ENCODE measurements at regions not wholly inside any gene's neighbourhood (a gene's known extent, or its start where the extent isn't known, plus 50 kb on each side); places are given as distances from the start of the nearest gene placed in this dataset.

DNA sequence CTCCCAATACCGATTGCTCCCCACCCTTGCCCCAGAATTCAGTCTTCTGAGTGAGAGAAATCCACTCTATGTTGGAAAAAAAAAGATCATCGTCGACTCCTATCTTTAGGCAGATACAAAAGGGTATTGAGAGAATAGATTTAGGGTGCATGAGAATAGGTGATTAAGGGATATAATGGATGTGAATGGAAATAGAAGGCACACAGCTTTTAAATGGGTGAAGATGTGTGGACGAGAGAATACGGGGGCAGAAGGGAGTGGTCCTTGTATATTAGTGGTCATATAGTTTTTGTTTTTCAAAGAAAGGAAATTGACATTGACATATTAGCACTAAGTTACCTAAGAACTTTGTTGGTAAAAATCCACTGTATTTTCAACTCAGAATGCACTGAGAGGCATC is 98.6 kb upstream of the HDAC9 start:
- ChIA-PET POLR2A (no interaction called here), CTCF (interaction anchor here (1.0 kb wide), 1 partner anchor 73 kb away, joined by 3 read pairs; no protein-coding TSS in a partner anchor)
- Histone ChIP-seq H3K4me2 (ENCODE audit: insufficient read depth, low read length) (no peak overlapping the region), H3K79me2 (ENCODE audit: control insufficient read depth, insufficient read depth, low read length) (no peaks in the 10 kb centered on the region), H4K20me1 (replicated peaks; ENCODE audit: control insufficient read depth, extremely low read depth, insufficient read depth, low read length) (no peaks in the 10 kb centered on the region), H3K9me1 (replicated peaks; ENCODE audit: control insufficient read depth, extremely low read depth, insufficient read depth, low read length) (no peaks in the 10 kb centered on the region), H3K9ac (replicated peaks; ENCODE audit: extremely low read depth, insufficient read depth, low read length) (no peak overlapping the region), H3K9me3 (replicated peaks; ENCODE audit: control insufficient read depth, insufficient read depth, low read length) (no peaks in the 10 kb centered on the region), H3K4me1 (ENCODE audit: control insufficient read depth, extremely low read depth, insufficient read depth, low read length) (no peaks in the 10 kb centered on the region), H3K36me3 (ENCODE audit: control insufficient read depth in 2 of 2, extremely low read depth in 1 of 2, insufficient read depth in 2 of 2, low read length in 2 of 2) (no peaks in the 10 kb centered on the region), H2AFZ (ENCODE audit: low read depth, low read length) (no peak overlapping the region), H3K27me3 (ENCODE audit: control insufficient read depth in 2 of 2, insufficient read depth in 2 of 2, low read length in 2 of 2) (no peaks in the 10 kb centered on the region), H3K27ac (ENCODE audit: insufficient read depth, low read depth, low read length) (no peak overlapping the region), H3K4me3 (replicated peaks in 1 of 3; ENCODE audit: insufficient read depth in 1 of 3, low read depth in 1 of 3, low read length in 3 of 3) (no peak overlapping the region)
- dilution Hi-C loops (cut with MboI; ENCODE audit: extremely low pct_ligation_motif_present, low sequenced_read_pairs) (no loop called here), intact Hi-C loops (cut with micrococcal nuclease) (no loop called here)
- TF ChIP-seq GATA2 (IDR thresholded peaks at IDR 0.05; ENCODE audit: insufficient read depth, insufficient read length, low read depth, low read length) (no peak), EZH2 (IDR thresholded peaks at IDR 0.05; ENCODE audit: borderline replicate concordance, low read depth, low read length, severe bottlenecking) (no peak), JUN (IDR thresholded peaks at IDR 0.05; ENCODE audit: borderline replicate concordance, insufficient read depth, insufficient read length, low read depth) (no peak), MYC (IDR thresholded peaks at IDR 0.05; ENCODE audit: low read depth, low read length) (no peak), POLR2AphosphoS5 (IDR thresholded peaks at IDR 0.05; ENCODE audit: insufficient read depth, low read depth, low read length) (no peak), CTCF (IDR thresholded peaks at IDR 0.05; ENCODE audit: extremely low read depth in 1 of 2, insufficient read depth in 1 of 2, low read depth in 1 of 2, low read length in 2 of 2) (no peak), FOS (IDR thresholded peaks at IDR 0.05; ENCODE audit: borderline replicate concordance, insufficient read depth, low read length) (no peak), POLR2A (IDR thresholded peaks at IDR 0.05; ENCODE audit: low read depth, low read length) (no peak)
- TF ChIP-seq, protein P1, sequence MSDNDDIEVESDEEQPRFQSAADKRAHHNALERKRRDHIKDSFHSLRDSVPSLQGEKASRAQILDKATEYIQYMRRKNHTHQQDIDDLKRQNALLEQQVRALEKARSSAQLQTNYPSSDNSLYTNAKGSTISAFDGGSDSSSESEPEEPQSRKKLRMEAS (IDR thresholded peaks at IDR 0.05; ENCODE audit: insufficient read depth, insufficient read length): no peak
- BruUV-seq (replicated peaks): no TSS peak
- FAIRE-seq (no peak), DNase-seq (ENCODE audit: low read depth, low spot score) (no peak)

Measured in endothelial cell of umbilical vein (primary cell).